ENCODE measurements at regions not wholly inside any gene's neighbourhood (a gene's known extent, or its start where the extent isn't known, plus 50 kb on each side); places are given as distances from the start of the nearest gene placed in this dataset.
A peak's percentile ranks its signal among the peaks of the same experiment; 100 is the strongest.

GRCh38 chr2:123597988-123598387 is 427.1 kb upstream of the CNTNAP5 start:
- no peaks in the 10 kb centered on the region for H3K36me3 ChIP-seq (ENCODE audit: control insufficient read depth in 2 of 2, insufficient read depth in 2 of 2, low read length in 1 of 2)
- H4K20me1 ChIP-seq (ENCODE audit: control insufficient read depth, insufficient read depth): no peaks in the 10 kb centered on the region
- H3K4me2 ChIP-seq (ENCODE audit: control insufficient read depth, insufficient read depth): no peak overlapping the region
- DNase-seq (ENCODE audit: low read depth, low spot score): peak; percentile 0
- in situ Hi-C loops (cut with MboI): no loop called here
- H3K4me3 ChIP-seq: no peak overlapping the region
- no peaks in the 10 kb centered on the region for H3K79me2 ChIP-seq (ENCODE audit: control insufficient read depth, insufficient read depth, low read length)
- POLR2A ChIA-PET: no interaction called here
- no peak for FAIRE-seq
- WGBS (ENCODE audit: insufficient coverage, insufficient replicate concordance, low lambda C conversion rate, missing lambda C conversion rate): 0% methylated on average over 2 of the region's 2 CpGs
- no peak overlapping the region for H3K9ac ChIP-seq (ENCODE audit: control insufficient read depth, insufficient read depth, low read length)
- TF ChIP-seq MEF2B (IDR thresholded peaks at IDR 0.05; ENCODE audit: partially characterized antibody, poor library complexity, severe bottlenecking) (peak; percentile 71), MYC (IDR thresholded peaks at IDR 0.05; ENCODE audit: insufficient read depth, insufficient read length, insufficient replicate concordance, low read length, severe bottlenecking) (no peak), MTA2 (IDR thresholded peaks at IDR 0.05; ENCODE audit: low read depth) (peak; percentile 65; the same call in 1 of the 2 replicates), RUNX3 (IDR thresholded peaks at IDR 0.05; ENCODE audit: low read length) (no peak), USF2 (IDR thresholded peaks at IDR 0.05; ENCODE audit: borderline replicate concordance, low read depth, low read length) (no peak), RB1 (IDR thresholded peaks at IDR 0.05; ENCODE audit: borderline replicate concordance) (no peak), IKZF2 (IDR thresholded peaks at IDR 0.05) (no peak), ATF7 (IDR thresholded peaks at IDR 0.05; ENCODE audit: low read depth) (peak; percentile 88), PKNOX1 (IDR thresholded peaks at IDR 0.05) (peak; percentile 40; the same call in 1 of the 2 replicates), EP300 (IDR thresholded peaks at IDR 0.05; ENCODE audit: borderline replicate concordance in 1 of 2, control insufficient read depth in 1 of 2, low read depth in 2 of 2, low read length in 2 of 2) (0 out of 4 replicates have a peak, but pooled peaks of 1 of the 2 experiments have one; percentile 16), MTA3 (IDR thresholded peaks at IDR 0.05; ENCODE audit: borderline replicate concordance, low read length) (no peak), BCL3 (IDR thresholded peaks at IDR 0.05; ENCODE audit: borderline replicate concordance, insufficient read depth, low read depth, low read length, poor library complexity, severe bottlenecking) (no peak), POLR2AphosphoS2 (IDR thresholded peaks at IDR 0.05; ENCODE audit: low read depth, low read length) (no peak), NR2F1 (conservative IDR thresholded peaks at IDR 0.05) (0 out of 2 replicates have a peak, but pooled peaks have one; percentile 20)
- H2AFZ ChIP-seq (ENCODE audit: control insufficient read depth, low read depth, low read length): no peak overlapping the region
- SMC1A ChIA-PET (ENCODE audit: uncharacterized antibody, unreplicated experiment): interaction anchor here (1.7 to 2.3 kb wide), 2 partner anchors 11 to 12 kb away, joined by 4 to 6 read pairs; no protein-coding TSS in a partner anchor
- peak; percentile 89 for ATAC-seq
- CTCF ChIA-PET: no interaction called here
- RAD21 ChIA-PET (ENCODE audit: unreplicated experiment): no interaction called here
- intact Hi-C loops (cut with micrococcal nuclease; ENCODE audit: unreplicated experiment): no loop called here
- no peaks in the 10 kb centered on the region for H3K9me3 ChIP-seq (replicated peaks; ENCODE audit: control insufficient read depth, insufficient read depth, low read length)
- no peaks in the 10 kb centered on the region for H3K4me1 ChIP-seq (ENCODE audit: control insufficient read depth, insufficient read depth, low read length)
- no peak overlapping the region for H3K27ac ChIP-seq (ENCODE audit: control insufficient read depth, insufficient read depth)
- H3K27me3 ChIP-seq (replicated peaks in 1 of 2; ENCODE audit: control insufficient read depth in 2 of 2, insufficient read depth in 2 of 2, low read length in 1 of 2): no peaks in the 10 kb centered on the region
- no TSS peak for BruUV-seq (replicated peaks)
